ENCODE measurements at regions not wholly inside any gene's neighbourhood (a gene's known extent, or its start where the extent isn't known, plus 50 kb on each side); places are given as distances from the start of the nearest gene placed in this dataset.

- ChIA-PET CTCF (no interaction called here), POLR2A (ENCODE audit: low non-redundant PET) (no interaction called here)
- H3K4me1 ChIP-seq (ENCODE audit: insufficient read depth, low read length, poor library complexity, severe bottlenecking), result no peaks in the 10 kb centered on the region
- no peaks in the 10 kb centered on the region for H3K36me3 ChIP-seq (ENCODE audit: insufficient read depth, low read length, poor library complexity, severe bottlenecking)
- BruUV-seq (replicated peaks), result no TSS peak
- H3K9me3 ChIP-seq (ENCODE audit: low read depth, low read length, poor library complexity, severe bottlenecking), result no peaks in the 10 kb centered on the region
- no peak for TF ChIP-seq EZH2 (IDR thresholded peaks at IDR 0.05; ENCODE audit: borderline replicate concordance, low read depth, low read length, poor library complexity, severe bottlenecking)
- TF ChIP-seq CTCF (conservative IDR thresholded peaks at IDR 0.05; ENCODE audit: low read depth, low read length), result no peak
- H3K27me3 ChIP-seq (replicated peaks; ENCODE audit: insufficient read depth, low read depth, low read length, poor library complexity), result no peaks in the 10 kb centered on the region
- H3K27ac ChIP-seq (ENCODE audit: low read depth, low read length, poor library complexity, severe bottlenecking), result no peak overlapping the region
- DNase-seq (ENCODE audit: low spot score), result no peak
- intact Hi-C loops (cut with micrococcal nuclease; ENCODE audit: unreplicated experiment), result no loop called here
- H3K4me3 ChIP-seq (ENCODE audit: low read depth, low read length, poor library complexity, severe bottlenecking), result no peak overlapping the region
Observed at GRCh38 chr13:79682164-79682563, 201.2 kb downstream of the NDFIP2 start.

- Histone ChIP-seq H3K36me3 (ENCODE audit: insufficient read depth, low read length, poor library complexity, severe bottlenecking) (no peaks in the 10 kb centered on the region), H3K9me3 (ENCODE audit: low read depth, low read length, poor library complexity, severe bottlenecking) (no peaks in the 10 kb centered on the region), H3K4me3 (ENCODE audit: low read depth, low read length, poor library complexity, severe bottlenecking) (no peak overlapping the region), H3K27me3 (replicated peaks; ENCODE audit: insufficient read depth, low read depth, low read length, poor library complexity) (no peaks in the 10 kb centered on the region), H3K27ac (ENCODE audit: low read depth, low read length, poor library complexity, severe bottlenecking) (no peak overlapping the region), H3K4me1 (ENCODE audit: insufficient read depth, low read length, poor library complexity, severe bottlenecking) (no peaks in the 10 kb centered on the region)
- TF ChIP-seq CTCF (conservative IDR thresholded peaks at IDR 0.05; ENCODE audit: low read depth, low read length) (no peak), EZH2 (IDR thresholded peaks at IDR 0.05; ENCODE audit: borderline replicate concordance, low read depth, low read length, poor library complexity, severe bottlenecking) (no peak)
- no peak for DNase-seq (ENCODE audit: low spot score)
- CTCF ChIA-PET, result no interaction called here
- intact Hi-C loops (cut with micrococcal nuclease; ENCODE audit: unreplicated experiment), result no loop called here
- BruUV-seq (replicated peaks), result no TSS peak
- POLR2A ChIA-PET (ENCODE audit: low non-redundant PET), result no interaction called here
Observed at GRCh38 chr13:79681069-79681468, 200.1 kb downstream of the NDFIP2 start.

DNA sequence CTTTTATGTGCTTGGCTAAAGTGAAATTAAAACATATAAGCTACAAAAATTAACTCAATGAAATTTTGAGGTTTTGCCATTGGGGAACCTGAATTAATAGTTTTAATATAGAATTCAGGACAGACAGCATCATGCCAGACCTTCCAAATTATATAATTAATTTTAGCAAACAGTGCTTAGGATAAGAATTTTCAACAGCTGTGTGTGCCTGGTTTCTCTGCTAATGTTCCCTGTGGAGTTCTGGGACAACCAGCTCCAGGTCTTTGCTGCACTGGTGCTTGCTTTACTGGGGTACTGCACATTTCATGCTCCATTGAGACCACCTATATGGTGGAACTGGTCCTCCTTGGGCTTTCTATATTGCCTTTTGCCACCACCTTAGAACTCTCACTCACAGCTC, 199.5 kb downstream of the NDFIP2 start:
- intact Hi-C loops (cut with micrococcal nuclease; ENCODE audit: unreplicated experiment), result no loop called here
- H3K27me3 ChIP-seq (replicated peaks; ENCODE audit: insufficient read depth, low read depth, low read length, poor library complexity), result no peaks in the 10 kb centered on the region
- no peak for DNase-seq (ENCODE audit: low spot score)
- H3K36me3 ChIP-seq (ENCODE audit: insufficient read depth, low read length, poor library complexity, severe bottlenecking), result no peaks in the 10 kb centered on the region
- no TSS peak for BruUV-seq (replicated peaks)
- CTCF ChIA-PET, result interaction anchor here (0.6 to 0.7 kb wide), 2 partner anchors 395 to 689 kb away, joined by 3 to 10 read pairs; no protein-coding TSS in a partner anchor
- no peaks in the 10 kb centered on the region for H3K9me3 ChIP-seq (ENCODE audit: low read depth, low read length, poor library complexity, severe bottlenecking)
- H3K27ac ChIP-seq (ENCODE audit: low read depth, low read length, poor library complexity, severe bottlenecking), result no peak overlapping the region
- POLR2A ChIA-PET (ENCODE audit: low non-redundant PET), result no interaction called here
- no peak for TF ChIP-seq EZH2 (IDR thresholded peaks at IDR 0.05; ENCODE audit: borderline replicate concordance, low read depth, low read length, poor library complexity, severe bottlenecking)
- no peak for TF ChIP-seq CTCF (conservative IDR thresholded peaks at IDR 0.05; ENCODE audit: low read depth, low read length)
- no peaks in the 10 kb centered on the region for H3K4me1 ChIP-seq (ENCODE audit: insufficient read depth, low read length, poor library complexity, severe bottlenecking)
- H3K4me3 ChIP-seq (ENCODE audit: low read depth, low read length, poor library complexity, severe bottlenecking), result no peak overlapping the region
